ENCODE measurements at regions not wholly inside any gene's neighbourhood (a gene's known extent, or its start where the extent isn't known, plus 50 kb on each side); places are given as distances from the start of the nearest gene placed in this dataset.

DNA sequence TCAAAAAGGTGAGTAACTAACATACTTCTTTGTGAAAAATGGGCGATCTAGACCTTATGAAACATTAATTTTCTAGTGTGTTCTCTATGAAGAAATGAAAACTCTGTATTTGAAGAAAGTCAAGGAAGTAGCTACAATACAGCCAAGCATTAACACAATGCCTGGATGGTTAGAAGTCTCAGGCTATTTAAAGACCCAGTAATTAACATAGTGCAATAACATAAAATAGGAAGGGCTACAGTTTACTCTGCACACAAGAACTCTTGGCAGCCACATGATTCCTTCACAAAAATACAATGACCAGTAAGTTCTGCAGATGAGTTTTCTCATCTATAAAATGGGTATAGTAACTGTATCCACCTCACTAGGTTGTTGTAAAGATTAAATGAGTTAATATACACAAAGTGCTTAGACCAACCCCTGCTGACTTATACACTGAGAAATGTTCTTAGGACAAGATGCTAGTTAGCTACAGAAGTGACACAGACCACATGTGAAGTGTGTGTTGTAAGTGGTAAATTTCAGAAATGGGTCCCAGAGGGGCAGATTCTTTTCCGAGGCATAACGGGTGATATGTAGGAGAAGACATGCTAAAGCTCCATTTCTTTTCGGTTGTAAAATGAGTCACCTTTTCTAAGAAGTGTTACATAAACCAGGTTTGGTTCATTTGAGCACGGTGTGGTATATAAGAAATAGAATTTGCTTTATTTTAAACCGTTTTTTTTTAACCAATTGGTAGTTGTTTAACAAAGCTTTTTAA, 61.8 kb downstream of the CXCR4 start:
- TF ChIP-seq CTCF (IDR thresholded peaks at IDR 0.05; ENCODE audit: low read depth, low read length, missing control alignments): no peak
- DNase-seq (ENCODE audit: low read depth): no peak
- no peak overlapping the region for H3K4me3 ChIP-seq (ENCODE audit: low read depth, low read length)

- TF ChIP-seq CTCF (IDR thresholded peaks at IDR 0.05; ENCODE audit: low read depth, low read length, missing control alignments): no peak
- DNase-seq (ENCODE audit: low read depth): no peak
- no peak overlapping the region for H3K4me3 ChIP-seq (ENCODE audit: low read depth, low read length)
Observed at GRCh38 chr2:136054856-136055255, 63.1 kb downstream of the CXCR4 start.

DNA sequence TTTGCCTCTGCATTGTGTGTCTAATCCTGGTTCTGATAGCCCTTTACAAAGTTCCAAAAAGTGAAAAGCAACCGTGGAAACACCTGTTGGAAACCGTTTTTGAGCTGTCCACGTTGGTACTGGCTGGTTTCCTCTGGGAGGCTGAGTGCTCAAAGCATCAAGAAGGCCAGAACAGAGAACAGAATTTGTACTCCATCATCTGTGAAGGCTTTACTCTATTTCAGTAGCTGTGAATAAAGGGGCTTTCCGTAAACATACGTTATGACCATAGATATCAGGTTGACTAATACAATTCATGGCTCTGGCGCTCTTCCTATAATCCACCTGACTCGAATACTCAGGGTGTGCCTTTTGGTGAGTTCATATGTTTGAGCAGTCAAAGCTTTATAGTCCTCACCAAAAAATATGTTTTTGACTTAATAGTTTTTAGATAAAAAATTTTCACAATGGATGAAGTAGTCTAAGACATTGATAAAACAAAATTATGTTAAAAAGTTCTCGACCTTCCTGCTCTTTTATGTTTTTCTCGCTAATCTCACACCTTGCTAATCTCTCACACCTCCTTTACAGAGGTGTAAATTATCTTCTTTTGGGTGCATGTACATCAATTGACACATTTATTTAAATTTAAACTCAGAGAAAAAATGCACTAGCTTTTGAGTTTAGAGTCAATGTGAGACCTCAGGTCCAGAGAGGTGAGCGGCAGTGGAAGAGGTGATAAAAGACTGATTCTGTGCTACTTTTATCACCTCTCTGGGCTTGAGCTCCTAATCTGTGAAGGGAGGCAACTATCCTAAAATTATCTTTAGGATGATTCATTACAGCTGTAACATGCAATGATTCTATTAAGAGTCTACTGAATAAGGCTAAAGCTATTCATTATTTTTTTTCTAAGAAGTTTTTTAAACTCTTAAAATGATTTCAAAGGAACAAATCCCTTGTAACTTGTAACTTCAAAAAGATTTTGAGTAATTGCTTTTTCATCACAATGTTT, 65.3 kb downstream of the CXCR4 start:
- H3K4me3 ChIP-seq (ENCODE audit: low read depth, low read length): no peak overlapping the region
- peak; percentile 25 for DNase-seq (ENCODE audit: low read depth)
- TF ChIP-seq CTCF (IDR thresholded peaks at IDR 0.05; ENCODE audit: low read depth, low read length, missing control alignments): no peak

DNA sequence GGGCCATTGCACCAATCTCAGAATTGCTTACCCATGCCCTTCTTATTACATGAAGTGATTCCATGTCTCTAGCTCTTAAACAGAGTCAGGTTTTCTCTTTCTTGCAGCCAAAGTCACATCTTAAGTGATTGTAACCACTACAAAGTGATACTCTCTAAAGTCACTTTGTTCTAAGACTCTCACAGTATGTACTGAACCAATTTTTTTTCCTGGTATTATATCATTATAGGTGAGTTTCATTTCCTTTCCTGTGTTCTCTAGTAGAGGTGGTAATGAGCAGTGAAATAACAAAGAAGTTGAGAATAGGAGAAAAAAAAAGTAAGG, 66.3 kb upstream of the DARS1 start:
- TF ChIP-seq CTCF (IDR thresholded peaks at IDR 0.05; ENCODE audit: low read depth, low read length, missing control alignments): no peak
- H3K4me3 ChIP-seq (ENCODE audit: low read depth, low read length): no peak overlapping the region
- no peak for DNase-seq (ENCODE audit: low read depth)

GRCh38 chr2:136051001-136051724, 65.7 kb upstream of the DARS1 start:
- H3K4me3 ChIP-seq (ENCODE audit: low read depth, low read length): no peak overlapping the region
- no peak for DNase-seq (ENCODE audit: low read depth)
- TF ChIP-seq CTCF (IDR thresholded peaks at IDR 0.05; ENCODE audit: low read depth, low read length, missing control alignments): no peak

DNA sequence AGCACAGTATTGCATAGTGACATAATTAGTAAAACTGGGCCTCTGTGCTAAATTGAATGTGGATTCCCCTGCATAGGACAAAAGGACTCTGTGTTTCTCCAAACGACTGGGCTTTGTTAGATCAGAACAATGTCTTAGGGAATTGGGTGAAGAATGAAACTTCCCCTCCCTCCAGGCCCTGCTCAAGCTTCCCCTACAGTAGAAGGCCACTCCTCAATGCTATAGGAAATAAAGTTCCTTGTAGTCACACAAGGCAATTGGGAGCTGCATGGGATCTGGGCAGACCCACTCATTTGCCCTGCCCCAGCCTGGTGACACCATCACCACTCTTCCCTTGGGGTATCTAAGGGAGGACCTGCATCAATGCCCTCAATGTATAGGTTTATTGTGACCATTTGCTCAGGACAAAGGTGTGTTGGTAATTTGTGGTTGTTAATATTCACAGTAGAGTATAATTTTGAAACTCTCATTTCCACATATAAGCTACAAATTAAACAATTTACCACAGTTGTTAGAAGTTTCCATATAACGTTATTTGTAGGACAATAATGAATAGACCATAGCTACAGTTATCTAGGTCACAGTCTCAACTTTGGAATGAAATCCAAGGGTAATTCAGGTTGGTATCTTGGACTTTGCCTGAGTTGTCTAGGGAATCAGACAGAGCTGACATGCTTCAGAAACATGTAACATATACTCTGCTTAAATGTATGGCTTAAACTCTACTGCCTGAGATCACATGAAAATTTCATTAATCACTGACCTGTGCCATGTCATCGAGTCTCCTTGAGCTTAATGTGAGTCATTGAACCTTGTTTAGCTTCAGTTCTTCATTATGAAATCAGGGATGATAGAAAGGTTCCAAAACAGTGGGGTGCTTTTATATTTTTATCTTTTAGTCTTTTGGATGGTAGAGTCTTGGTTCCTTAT, 64.8 kb upstream of the DARS1 start:
- DNase-seq (ENCODE audit: low read depth): no peak
- no peak for TF ChIP-seq CTCF (IDR thresholded peaks at IDR 0.05; ENCODE audit: low read depth, low read length, missing control alignments)
- no peak overlapping the region for H3K4me3 ChIP-seq (ENCODE audit: low read depth, low read length)

Measured in GM12864 (cell line).